ENCODE measurements at regions not wholly inside any gene's neighbourhood (a gene's known extent, or its start where the extent isn't known, plus 50 kb on each side); places are given as distances from the start of the nearest gene placed in this dataset.
A peak's percentile ranks its signal among the peaks of the same experiment; 100 is the strongest.

DNA sequence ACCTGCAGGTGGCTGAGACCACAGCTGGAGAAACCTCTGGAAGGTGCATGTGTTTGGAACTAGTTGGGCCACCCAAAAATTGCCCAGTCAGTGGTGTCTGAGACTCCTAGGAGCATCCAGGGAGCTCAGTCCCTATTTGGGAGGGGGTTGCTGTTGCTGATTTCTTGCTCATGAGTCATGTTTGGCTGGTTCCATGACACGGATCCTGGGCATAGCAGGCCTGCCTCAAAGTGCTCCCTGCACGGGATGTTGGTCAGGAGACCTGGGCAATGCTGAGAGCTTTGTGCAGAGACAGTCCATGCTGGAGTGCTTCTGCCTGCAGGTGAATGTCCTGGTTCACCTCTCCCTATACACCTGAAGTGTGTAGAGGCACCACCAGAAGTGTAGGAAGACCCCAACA lies 194.2 kb downstream of the GLI2 start:
- 72 to 91% (median 77%) methylated on average over 2 of the region's 2 CpGs for WGBS, 3 donors
- intact Hi-C loops (cut with DNase I): no loop called here
- H3K4me3 ChIP-seq: no peak overlapping the region
- H3K27ac ChIP-seq: no peak overlapping the region
- no peaks in the 10 kb centered on the region for H3K9me3 ChIP-seq
- no peaks in the 10 kb centered on the region for H3K36me3 ChIP-seq
- no peaks in the 10 kb centered on the region for H3K27me3 ChIP-seq
- peaks cover 17% of the 10 kb centered on the region for H3K4me1 ChIP-seq (ENCODE audit: insufficient read depth)
- no peak for DNase-seq
- TF ChIP-seq POLR2A (IDR thresholded peaks at IDR 0.05) (no peak), EP300 (IDR thresholded peaks at IDR 0.05) (no peak), CTCF (IDR thresholded peaks at IDR 0.05) (no peak)

GRCh38 chr2:120930236-120930635 lies 194.6 kb downstream of the GLI2 start:
- H3K4me3 ChIP-seq: no peak overlapping the region
- intact Hi-C loops (cut with DNase I): no loop called here
- DNase-seq: no peak

GRCh38 chr2:120930864-120931263 lies 195.2 kb downstream of the GLI2 start:
- no peak for TF ChIP-seq CTCF (IDR thresholded peaks at IDR 0.05)
- TF ChIP-seq EP300 (IDR thresholded peaks at IDR 0.05): no peak
- no peak for TF ChIP-seq POLR2A (IDR thresholded peaks at IDR 0.05)
- Histone ChIP-seq H3K27me3 (no peaks in the 10 kb centered on the region), H3K9me3 (no peaks in the 10 kb centered on the region), H3K4me1 (ENCODE audit: insufficient read depth) (peaks cover 26% of the 10 kb centered on the region), H3K27ac (no peak overlapping the region), H3K4me3 (no peak overlapping the region), H3K36me3 (no peaks in the 10 kb centered on the region)
- WGBS, 3 donors: 91 to 98% (median 93%) methylated on average over 3 of the region's 3 CpGs
- intact Hi-C loops (cut with DNase I): no loop called here
- no peak for DNase-seq

More at GRCh38 chr2:120930236-120930635, 194.6 kb downstream of the GLI2 start:
- peaks cover 20% of the 10 kb centered on the region for H3K4me1 ChIP-seq (ENCODE audit: insufficient read depth)
- no peaks in the 10 kb centered on the region for H3K36me3 ChIP-seq
- H3K9me3 ChIP-seq: no peaks in the 10 kb centered on the region
- H3K27me3 ChIP-seq: no peaks in the 10 kb centered on the region
- H3K27ac ChIP-seq: no peak overlapping the region
- WGBS, 3 donors: 91 to 96% (median 96%) methylated on average over 7 to 10 of the region's 10 CpGs
- no peak for TF ChIP-seq POLR2A (IDR thresholded peaks at IDR 0.05)
- no peak for TF ChIP-seq CTCF (IDR thresholded peaks at IDR 0.05)
- no peak for TF ChIP-seq EP300 (IDR thresholded peaks at IDR 0.05)

DNA sequence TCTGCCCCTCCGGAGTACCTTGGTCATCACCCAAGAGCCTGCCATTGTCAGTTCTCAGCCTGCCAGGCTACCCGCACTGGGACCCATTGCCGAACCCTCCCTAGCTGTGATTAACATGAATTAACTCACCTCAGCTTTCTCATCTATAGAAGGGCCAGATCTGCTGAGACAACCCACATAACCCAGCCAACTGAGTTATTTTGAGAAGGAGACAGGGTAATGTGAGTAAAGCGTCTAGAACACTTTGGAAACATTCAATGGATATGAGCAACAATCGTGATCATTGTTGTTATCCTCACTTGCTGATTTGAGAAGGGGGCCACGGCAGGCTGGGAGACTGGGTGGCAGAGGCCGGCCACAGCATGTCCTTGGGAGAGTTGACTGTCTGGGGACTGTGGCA lies 196.8 kb downstream of the GLI2 start:
- H3K4me1 ChIP-seq (ENCODE audit: insufficient read depth): peaks cover 35% of the 10 kb centered on the region
- H3K9me3 ChIP-seq: no peaks in the 10 kb centered on the region
- no peak overlapping the region for H3K4me3 ChIP-seq
- H3K36me3 ChIP-seq: no peaks in the 10 kb centered on the region
- TF ChIP-seq CTCF (IDR thresholded peaks at IDR 0.05) (no peak), POLR2A (IDR thresholded peaks at IDR 0.05) (no peak), EP300 (IDR thresholded peaks at IDR 0.05) (no peak)
- H3K27ac ChIP-seq: no peak overlapping the region
- no peak for DNase-seq
- 56 to 63% (median 62%) methylated on average over 7 of the region's 7 CpGs for WGBS, 3 donors
- H3K27me3 ChIP-seq: no peaks in the 10 kb centered on the region
- intact Hi-C loops (cut with DNase I): no loop called here

GRCh38 chr2:120932881-120933280 lies 197.2 kb downstream of the GLI2 start:
- H3K4me3 ChIP-seq: no peak overlapping the region
- 55 to 64% (median 60%) methylated on average over 7 of the region's 7 CpGs for WGBS, 3 donors
- TF ChIP-seq POLR2A (IDR thresholded peaks at IDR 0.05): no peak
- no peak for TF ChIP-seq CTCF (IDR thresholded peaks at IDR 0.05)
- no peak for TF ChIP-seq EP300 (IDR thresholded peaks at IDR 0.05)
- peaks cover 37% of the 10 kb centered on the region for H3K4me1 ChIP-seq (ENCODE audit: insufficient read depth)
- peak overlapping the region in 1 of 2 donors; percentile 36 for H3K27ac ChIP-seq
- H3K27me3 ChIP-seq: no peaks in the 10 kb centered on the region
- no peak for DNase-seq
- no peaks in the 10 kb centered on the region for H3K36me3 ChIP-seq
- H3K9me3 ChIP-seq: no peaks in the 10 kb centered on the region
- intact Hi-C loops (cut with DNase I): no loop called here

Measured in ovary (tissue), 7 donors.